Pons (tissue), 1 donor: ENCODE measurements at regions not wholly inside any gene's neighbourhood (a gene's known extent, or its start where the extent isn't known, plus 50 kb on each side); places are given as distances from the start of the nearest gene placed in this dataset.
"Not testable (repeated sequence)": the region's sequence is repeated elsewhere in the genome, so short reads cannot be mapped to it uniquely, and the experiment has no call there.

Experiments used
- DNase-seq: peaks from one replicate; pipeline ENCODE4 v3.0.0-alpha.2; 2016; ENCODE audit warnings: low spot score

GRCh38 chr18:38790786-38791185 lies 1225.2 kb upstream of the CELF4 start:
- no peak for DNase-seq

GRCh38 chr18:38790303-38790702 lies 1224.7 kb upstream of the CELF4 start:
- DNase-seq, result no peak

- no peak for DNase-seq
Observed at GRCh38 chr18:38789141-38789540, 1223.5 kb upstream of the CELF4 start.

GRCh38 chr18:38786906-38787305 lies 1221.3 kb upstream of the CELF4 start:
- DNase-seq, result no peak

GRCh38 chr18:38771620-38772019 lies 1206.0 kb upstream of the CELF4 start:
- not testable (repeated sequence) for DNase-seq

GRCh38 chr18:38768504-38768903 lies 1202.9 kb upstream of the CELF4 start:
- DNase-seq, result no peak

GRCh38 chr18:38759457-38759856 lies 1193.9 kb upstream of the CELF4 start:
- no peak for DNase-seq

GRCh38 chr18:38756436-38756835 lies 1190.8 kb upstream of the CELF4 start:
- DNase-seq, result no peak

GRCh38 chr18:38752430-38752829 lies 1186.8 kb upstream of the CELF4 start:
- no peak for DNase-seq

- DNase-seq, result no peak
Observed at GRCh38 chr18:38751898-38752297, 1186.3 kb upstream of the CELF4 start.

GRCh38 chr18:38751211-38751610 lies 1185.6 kb upstream of the CELF4 start:
- no peak for DNase-seq

GRCh38 chr18:38750751-38751150 lies 1185.2 kb upstream of the CELF4 start:
- no peak for DNase-seq

- DNase-seq, result no peak
Observed at GRCh38 chr18:38747153-38747552, 1181.6 kb upstream of the CELF4 start.

GRCh38 chr18:38720181-38720580 lies 1154.6 kb upstream of the CELF4 start:
- DNase-seq, result not testable (repeated sequence)

- no peak for DNase-seq
Observed at GRCh38 chr18:38718365-38718901, 1152.8 kb upstream of the CELF4 start.

- DNase-seq, result no peak
Observed at GRCh38 chr18:38709122-38709521, 1143.5 kb upstream of the CELF4 start.

GRCh38 chr18:38706373-38706772 lies 1140.8 kb upstream of the CELF4 start:
- no peak for DNase-seq

- DNase-seq, result no peak
Observed at GRCh38 chr18:38698088-38698487, 1132.5 kb upstream of the CELF4 start.

GRCh38 chr18:38695559-38696280 lies 1130.1 kb upstream of the CELF4 start:
- no peak for DNase-seq

- no peak for DNase-seq
Observed at GRCh38 chr18:38693104-38693503, 1127.5 kb upstream of the CELF4 start.

GRCh38 chr18:38690626-38691025 lies 1125.0 kb upstream of the CELF4 start:
- DNase-seq, result no peak

- DNase-seq, result no peak
Observed at GRCh38 chr18:38688416-38688815, 1122.8 kb upstream of the CELF4 start.

GRCh38 chr18:38670486-38670885 lies 1104.9 kb upstream of the CELF4 start:
- DNase-seq, result no peak

GRCh38 chr18:38664929-38665328 lies 1099.3 kb upstream of the CELF4 start:
- no peak for DNase-seq
